Gastroesophageal sphincter (tissue), 4 donors: ENCODE measurements at regions not wholly inside any gene's neighbourhood (a gene's known extent, or its start where the extent isn't known, plus 50 kb on each side); places are given as distances from the start of the nearest gene placed in this dataset.

Experiments used
- ATAC-seq: fragments of 150-250 bp; one replicate; pipeline ENCODE4 v1.9.1; 2016; ENCODE audit warnings: mild to moderate bottlenecking, moderate library complexity
- H3K27ac ChIP-seq, 4 donors: fragments of 200-600 bp; sonication (generic) in 3 of 4; 1 replicate in 3 of 4; 2 replicates in 1 of 4; pipeline ENCODE4 v1.5.1; 2016 to 2019
- H3K27me3 ChIP-seq: fragments of 200-600 bp; sonication (generic); one replicate; pipeline ENCODE4 v1.5.1; 2019
- H3K36me3 ChIP-seq, 2 donors: fragments of 200-600 bp; sonication (generic); one replicate each; pipeline ENCODE4 v1.5.1; 2019; ENCODE audit warnings: control low read depth in 1 of 2
- H3K4me1 ChIP-seq, 3 donors: fragments of 200-600 bp; sonication (generic); 1 replicate in 2 of 3; 2 replicates in 1 of 3; pipeline ENCODE4 v1.5.1; 2016 to 2019; ENCODE audit warnings: control low read depth in 2 of 3
- H3K4me3 ChIP-seq, 2 donors: fragments of 200-600 bp; sonication (generic); one replicate each; pipeline ENCODE4 v1.5.1; 2019; ENCODE audit warnings: mild to moderate bottlenecking in 1 of 2, moderate library complexity in 1 of 2
- H3K9me3 ChIP-seq, 3 donors: fragments of 200-600 bp; sonication (generic); one replicate each; pipeline ENCODE4 v1.5.1; 2017 to 2019; ENCODE audit warnings: control low read depth in 2 of 3
- EP300 ChIP-seq: sonication (generic); formaldehyde crosslinking; IDR thresholded peaks from one replicate; pipeline ENCODE4 v1.6.1; 2017; ENCODE audit warnings: antibody characterized with exemption, mild to moderate bottlenecking
- POLR2A ChIP-seq, 2 donors: fragments of 450-650 bp; IDR thresholded peaks; one replicate each; pipeline ENCODE4 v1.6.1; 2017; ENCODE audit warnings: antibody characterized with exemption in 2 of 2, mild to moderate bottlenecking in 2 of 2, moderate library complexity in 1 of 2
- POLR2AphosphoS5 ChIP-seq: sonication (generic); formaldehyde crosslinking; IDR thresholded peaks from one replicate; pipeline ENCODE4 v1.6.1; 2017; ENCODE audit warnings: antibody characterized with exemption
- WGBS, 2 donors: methylation state at CpG; one replicate each; pipeline ENCODE4 v1.1.5; 2018; ENCODE audit warnings: low coverage in 1 of 2; 5-methylcytosine and 5-hydroxymethylcytosine counted together
- TF ChIP-seq, protein P1 (sequence below), 4 experiments: fragments of 200-600 bp in 2 of 4; fragments of 450-650 bp in 2 of 4; sonication (generic) in 1 of 4; IDR thresholded peaks; one replicate each; pipeline ENCODE4 v1.5.1; 2017 to 2019; ENCODE audit warnings: antibody characterized with exemption in 4 of 4, mild to moderate bottlenecking in 2 of 4, moderate library complexity in 2 of 4

DNA sequence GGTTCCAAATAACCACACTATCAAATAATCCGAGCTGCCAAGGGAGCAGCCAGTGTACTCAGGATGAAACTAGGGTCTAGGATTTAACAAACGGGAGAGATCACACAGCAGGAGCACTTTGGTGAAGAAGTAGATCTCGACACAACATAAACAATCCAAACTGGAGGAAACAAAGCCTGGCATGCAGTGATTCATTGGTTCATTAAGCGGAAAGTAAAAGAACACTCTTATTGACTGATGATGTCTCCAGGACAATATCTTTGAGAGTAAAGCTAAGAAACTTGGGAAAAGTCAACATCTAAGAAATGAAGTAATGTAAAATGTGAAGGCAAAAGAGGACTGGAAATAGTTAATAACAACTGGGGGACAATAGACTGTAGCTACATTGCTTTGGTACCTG lies 1478.3 kb upstream of the CDH9 start:
- 32 to 35% methylated on average over 4 of the region's 4 CpGs for WGBS, 2 donors
- no peak for ATAC-seq
- H3K27ac ChIP-seq: no peak overlapping the region
- H3K4me1 ChIP-seq: no peaks in the 10 kb centered on the region
- H3K36me3 ChIP-seq: no peaks in the 10 kb centered on the region
- TF ChIP-seq POLR2AphosphoS5 (no peak), EP300 (no peak), POLR2A (IDR thresholded peaks at IDR 0.05) (no peak)
- TF ChIP-seq, protein P1, sequence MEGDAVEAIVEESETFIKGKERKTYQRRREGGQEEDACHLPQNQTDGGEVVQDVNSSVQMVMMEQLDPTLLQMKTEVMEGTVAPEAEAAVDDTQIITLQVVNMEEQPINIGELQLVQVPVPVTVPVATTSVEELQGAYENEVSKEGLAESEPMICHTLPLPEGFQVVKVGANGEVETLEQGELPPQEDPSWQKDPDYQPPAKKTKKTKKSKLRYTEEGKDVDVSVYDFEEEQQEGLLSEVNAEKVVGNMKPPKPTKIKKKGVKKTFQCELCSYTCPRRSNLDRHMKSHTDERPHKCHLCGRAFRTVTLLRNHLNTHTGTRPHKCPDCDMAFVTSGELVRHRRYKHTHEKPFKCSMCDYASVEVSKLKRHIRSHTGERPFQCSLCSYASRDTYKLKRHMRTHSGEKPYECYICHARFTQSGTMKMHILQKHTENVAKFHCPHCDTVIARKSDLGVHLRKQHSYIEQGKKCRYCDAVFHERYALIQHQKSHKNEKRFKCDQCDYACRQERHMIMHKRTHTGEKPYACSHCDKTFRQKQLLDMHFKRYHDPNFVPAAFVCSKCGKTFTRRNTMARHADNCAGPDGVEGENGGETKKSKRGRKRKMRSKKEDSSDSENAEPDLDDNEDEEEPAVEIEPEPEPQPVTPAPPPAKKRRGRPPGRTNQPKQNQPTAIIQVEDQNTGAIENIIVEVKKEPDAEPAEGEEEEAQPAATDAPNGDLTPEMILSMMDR (IDR thresholded peaks at IDR 0.05): no peak
- H3K4me3 ChIP-seq: no peak overlapping the region
- no peaks in the 10 kb centered on the region for H3K9me3 ChIP-seq
- H3K27me3 ChIP-seq: no peaks in the 10 kb centered on the region

DNA sequence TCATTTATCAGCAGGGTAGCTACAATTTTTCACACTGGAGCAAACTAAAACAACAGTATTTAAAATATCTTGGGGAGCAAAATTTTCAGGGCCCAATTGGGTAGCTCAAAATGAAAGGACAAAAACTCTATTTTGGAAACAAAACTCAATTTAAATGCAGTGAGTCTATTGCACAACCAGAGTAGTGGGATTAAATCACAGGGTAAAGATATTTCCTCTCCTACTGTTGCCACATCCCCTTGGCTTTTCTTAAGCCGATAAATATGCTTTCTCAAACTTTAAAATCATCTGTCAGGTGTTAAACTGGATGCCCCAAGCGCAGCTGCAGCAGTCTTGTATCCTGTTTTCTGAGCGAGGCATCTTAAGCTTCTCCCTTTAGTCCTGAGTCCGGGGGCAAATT lies 1474.3 kb upstream of the CDH9 start:
- ATAC-seq: no peak
- Histone ChIP-seq H3K4me3 (no peak overlapping the region), H3K9me3 (no peaks in the 10 kb centered on the region), H3K36me3 (no peaks in the 10 kb centered on the region), H3K4me1 (no peaks in the 10 kb centered on the region), H3K27ac (no peak overlapping the region), H3K27me3 (no peaks in the 10 kb centered on the region)
- WGBS, 2 donors: 59 to 65% methylated on average over 4 of the region's 4 CpGs
- TF ChIP-seq EP300 (no peak), POLR2AphosphoS5 (no peak), POLR2A (IDR thresholded peaks at IDR 0.05) (no peak)
- TF ChIP-seq, protein P1 (IDR thresholded peaks at IDR 0.05): no peak

DNA sequence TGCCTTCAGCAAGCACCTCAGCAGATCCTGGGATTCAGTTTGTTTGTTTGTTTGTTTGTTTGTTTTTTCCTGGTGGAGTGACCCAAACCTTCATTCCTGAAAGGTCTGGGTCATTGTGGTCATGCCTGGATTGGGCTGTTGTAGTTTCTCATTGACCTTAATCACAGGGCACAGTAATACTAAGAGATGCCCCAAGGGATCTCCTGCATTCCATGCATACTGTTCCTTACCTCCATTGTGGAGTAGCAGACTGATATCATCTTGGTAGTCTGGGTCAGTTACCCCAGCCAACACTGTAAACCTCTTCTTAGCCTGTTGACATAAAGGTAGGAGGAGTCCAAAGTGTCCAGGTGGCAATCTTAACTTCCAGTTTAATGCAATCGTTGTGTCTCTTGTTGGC lies 1466.7 kb upstream of the CDH9 start:
- Histone ChIP-seq H3K27ac (no peak overlapping the region), H3K9me3 (no peaks in the 10 kb centered on the region), H3K27me3 (no peaks in the 10 kb centered on the region), H3K4me1 (no peaks in the 10 kb centered on the region), H3K4me3 (no peak overlapping the region), H3K36me3 (no peaks in the 10 kb centered on the region)
- 33 to 80% methylated on average over 1 of the region's 1 CpG for WGBS, 2 donors
- no peak for TF ChIP-seq POLR2AphosphoS5
- ATAC-seq: no peak

DNA sequence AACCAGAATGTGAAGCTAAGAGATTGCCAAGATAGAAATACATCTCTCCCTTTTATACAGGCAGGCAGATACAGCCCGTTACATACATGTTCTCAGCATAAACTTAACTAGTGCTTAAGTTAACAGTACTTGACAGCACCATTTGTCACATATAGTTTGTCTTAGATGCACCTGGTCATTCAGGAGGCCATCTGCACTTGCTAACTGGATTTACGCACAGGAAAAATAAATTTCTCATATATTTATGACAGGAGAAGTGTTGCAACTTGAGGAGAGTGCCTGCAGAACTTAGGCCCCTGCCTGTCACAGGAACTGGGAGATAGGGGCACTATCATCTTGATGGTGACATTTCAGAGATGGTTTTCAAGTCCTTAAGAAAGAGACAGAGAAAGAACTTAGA lies 1462.1 kb upstream of the CDH9 start:
- Histone ChIP-seq H3K36me3 (no peaks in the 10 kb centered on the region), H3K4me3 (no peak overlapping the region), H3K9me3 (no peaks in the 10 kb centered on the region), H3K27me3 (no peaks in the 10 kb centered on the region), H3K4me1 (no peaks in the 10 kb centered on the region), H3K27ac (no peak overlapping the region)
- 25 to 43% methylated on average over 2 of the region's 2 CpGs for WGBS, 2 donors
- ATAC-seq: no peak
- TF ChIP-seq POLR2AphosphoS5 (no peak), EP300 (no peak), POLR2A (IDR thresholded peaks at IDR 0.05) (no peak)
- TF ChIP-seq, protein P1 (IDR thresholded peaks at IDR 0.05): no peak

DNA sequence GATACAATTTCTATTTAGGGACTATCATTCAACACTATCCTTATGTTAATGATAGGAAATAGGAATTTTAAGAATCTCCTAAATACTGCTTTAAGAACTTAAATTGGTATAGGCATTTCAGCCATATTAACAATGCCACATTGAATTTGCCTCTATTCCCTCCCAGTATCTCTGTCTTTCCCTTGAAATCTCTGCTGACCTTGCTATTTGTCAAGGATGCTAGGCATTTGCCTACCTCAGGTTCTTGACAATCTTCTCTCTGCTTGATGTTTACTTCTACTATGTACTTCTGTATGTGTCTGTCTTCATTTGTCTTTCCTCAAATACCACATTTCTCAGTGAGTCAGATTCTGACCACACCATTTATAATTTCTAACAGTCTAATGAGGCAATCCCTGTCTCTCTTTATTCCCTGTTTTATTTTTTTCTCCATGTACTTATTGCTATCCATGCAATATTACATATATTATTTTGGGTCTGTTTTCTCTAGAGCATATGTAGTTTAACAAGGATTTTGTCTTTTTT lies 1461.4 kb upstream of the CDH9 start:
- Histone ChIP-seq H3K4me3 (no peak overlapping the region), H3K36me3 (no peaks in the 10 kb centered on the region), H3K4me1 (no peaks in the 10 kb centered on the region), H3K27ac (no peak overlapping the region), H3K27me3 (no peaks in the 10 kb centered on the region), H3K9me3 (no peaks in the 10 kb centered on the region)
- no peak for TF ChIP-seq EP300
- ATAC-seq: no peak

DNA sequence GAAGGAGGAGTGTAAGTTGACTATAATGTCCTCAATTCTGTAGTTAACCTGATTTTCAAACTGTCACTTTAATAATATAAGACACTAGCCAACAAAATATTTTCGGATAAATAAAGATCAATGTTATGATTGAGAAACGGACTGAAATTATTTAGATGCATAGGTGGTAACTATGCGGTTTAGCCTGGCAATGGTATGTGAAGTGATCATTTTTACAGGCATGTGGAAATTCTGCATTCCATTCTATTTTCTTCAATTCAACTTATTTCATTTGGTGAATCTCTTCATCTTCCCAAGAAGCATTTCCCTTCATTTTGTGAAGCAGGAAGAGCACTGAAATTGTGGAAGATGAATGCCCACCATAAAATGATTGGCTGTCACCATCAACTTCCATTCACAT lies 1457.5 kb upstream of the CDH9 start:
- H3K4me1 ChIP-seq: no peaks in the 10 kb centered on the region
- no peaks in the 10 kb centered on the region for H3K36me3 ChIP-seq
- TF ChIP-seq POLR2AphosphoS5 (no peak), EP300 (no peak), POLR2A (IDR thresholded peaks at IDR 0.05) (no peak)
- TF ChIP-seq, protein P1 (IDR thresholded peaks at IDR 0.05): no peak
- H3K4me3 ChIP-seq: no peak overlapping the region
- H3K27ac ChIP-seq: no peak overlapping the region
- no peaks in the 10 kb centered on the region for H3K27me3 ChIP-seq
- no peaks in the 10 kb centered on the region for H3K9me3 ChIP-seq
- WGBS, 2 donors: 68 to 88% methylated on average over 3 of the region's 3 CpGs
- ATAC-seq: no peak
